ENCODE measurements at regions not wholly inside any gene's neighbourhood (a gene's known extent, or its start where the extent isn't known, plus 50 kb on each side); places are given as distances from the start of the nearest gene placed in this dataset.

GRCh38 chr15:69744391-69745162 is 292.0 kb downstream of the RPLP1 start:
- no peak for DNase-seq

DNA sequence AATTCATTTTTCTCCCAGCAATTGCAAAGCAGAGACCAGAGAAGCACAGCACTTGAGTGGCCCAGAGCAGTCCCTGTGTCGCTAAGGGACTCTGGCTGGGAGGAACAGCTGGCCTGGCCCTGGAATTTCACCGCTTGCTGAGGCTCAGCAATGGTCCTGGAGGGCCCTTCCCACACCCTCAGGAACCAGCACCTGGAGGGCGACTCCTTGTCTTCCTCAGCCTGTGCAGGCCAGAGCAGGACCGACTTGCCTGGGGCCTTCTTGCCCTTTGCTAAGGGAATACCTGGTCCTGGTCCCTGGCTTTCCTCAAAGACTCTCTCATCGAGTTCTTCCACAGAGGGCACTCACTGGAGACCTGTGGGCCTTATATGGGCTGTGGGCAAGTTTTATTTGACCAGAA is 294.6 kb downstream of the RPLP1 start:
- no peak for DNase-seq

DNA sequence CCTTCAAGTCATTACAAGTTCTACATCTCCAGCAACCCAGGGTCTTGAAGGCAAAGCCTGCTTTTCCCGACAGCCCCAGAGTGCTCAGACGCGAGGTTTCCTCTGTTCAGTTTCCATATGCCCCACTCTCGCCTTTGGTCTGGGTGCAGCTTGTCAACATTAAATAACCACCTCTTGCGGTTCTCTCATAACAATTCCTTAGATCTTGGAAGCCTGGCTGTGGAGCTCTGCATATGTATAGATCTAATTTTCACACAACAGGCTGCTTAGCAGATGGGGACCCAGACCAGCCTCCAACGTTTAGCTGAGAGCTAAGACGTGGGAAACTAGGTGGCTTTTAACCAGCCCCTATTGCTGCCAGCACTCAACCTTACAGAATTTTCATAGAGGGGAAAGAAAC is 295.5 kb downstream of the RPLP1 start:
- DNase-seq, result no peak

DNA sequence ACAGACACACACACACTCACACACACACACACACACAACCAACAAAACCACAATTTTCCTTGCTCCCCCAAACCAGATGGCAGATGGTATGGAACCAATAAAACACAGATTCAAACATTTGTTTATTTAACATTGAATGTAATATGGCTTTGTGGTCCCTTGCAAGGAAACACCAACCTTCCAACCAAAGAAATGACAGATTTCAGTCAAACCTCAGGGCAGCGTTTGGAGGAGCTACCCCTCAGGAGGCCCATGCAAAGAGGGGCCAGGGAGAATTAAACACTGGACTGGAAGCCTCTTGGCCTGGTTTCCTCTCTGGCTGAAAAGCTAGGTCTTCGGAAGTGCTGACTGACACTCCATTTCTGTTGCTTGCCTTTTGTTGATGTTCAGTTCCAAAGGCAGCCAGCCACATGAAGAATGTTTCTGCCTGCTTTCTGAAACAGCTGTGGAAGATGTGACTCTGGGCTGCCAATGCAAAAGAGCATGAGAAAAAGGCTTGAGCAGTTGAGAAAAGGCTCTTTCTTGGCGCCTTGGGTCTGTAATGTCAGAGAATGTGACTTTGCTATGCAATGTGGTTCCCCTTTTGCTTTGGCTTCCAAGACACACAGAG is 296.1 kb downstream of the RPLP1 start:
- DNase-seq, result no peak

GRCh38 chr15:69749274-69749673 is 296.7 kb downstream of the RPLP1 start:
- DNase-seq, result no peak

DNA sequence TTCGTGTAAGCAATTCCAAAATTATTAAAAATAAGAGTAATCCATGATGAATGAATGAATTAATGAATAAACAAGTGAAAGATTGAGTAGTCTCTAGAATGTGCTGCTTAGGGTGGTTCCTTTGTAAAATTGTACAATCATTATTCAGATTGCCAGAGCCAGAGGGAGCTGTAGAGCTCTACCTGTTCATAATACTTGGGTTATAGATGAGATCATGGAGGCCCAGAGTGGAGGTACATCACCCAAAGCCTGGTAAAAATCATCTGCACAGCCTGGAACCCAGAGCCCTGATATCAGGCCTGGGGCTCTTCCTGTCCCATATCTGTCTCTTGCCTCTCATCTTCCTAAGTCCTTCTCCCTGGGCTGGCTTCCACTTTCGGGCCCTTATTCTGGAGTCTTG is 297.2 kb downstream of the RPLP1 start:
- DNase-seq, result no peak

DNA sequence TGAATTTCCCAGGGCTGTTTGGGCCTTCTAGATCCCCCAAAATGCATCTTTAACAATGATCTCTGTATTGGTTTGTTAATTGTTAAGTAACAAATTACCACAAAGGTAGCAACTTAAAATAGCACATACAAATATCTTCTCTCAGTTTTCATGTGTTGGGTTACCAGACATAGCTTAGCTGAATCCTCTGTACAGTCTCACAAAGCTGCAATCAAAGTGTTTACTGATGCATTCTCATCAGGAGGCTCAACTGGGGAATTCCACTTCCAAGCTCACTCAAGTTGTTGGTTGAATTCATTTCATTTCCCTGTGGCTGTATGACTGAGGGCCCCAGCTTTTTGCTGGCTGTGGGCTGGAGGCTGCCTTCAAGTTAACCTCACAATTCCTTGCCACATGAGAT is 297.6 kb downstream of the RPLP1 start:
- no peak for DNase-seq

DNA sequence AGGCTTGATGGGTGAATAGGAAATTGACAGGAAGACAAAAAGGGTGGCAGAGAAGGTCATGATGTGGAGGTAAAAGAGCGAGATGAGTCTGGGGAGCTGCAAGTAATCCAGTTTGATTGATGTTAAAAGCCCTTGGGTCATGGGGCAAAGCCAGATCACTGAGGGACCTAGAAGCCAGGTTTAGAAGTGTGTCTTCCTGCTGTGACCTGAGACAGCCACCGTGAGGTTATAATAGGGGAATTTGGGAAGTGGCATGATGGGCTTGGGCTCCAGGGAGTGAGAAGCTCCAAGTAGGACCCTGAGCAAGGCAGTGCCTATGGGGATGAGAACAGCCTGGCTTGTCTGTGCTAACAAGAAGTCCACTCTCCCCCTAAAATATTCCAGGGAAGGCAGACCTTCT is 298.5 kb downstream of the RPLP1 start:
- no peak for DNase-seq

DNA sequence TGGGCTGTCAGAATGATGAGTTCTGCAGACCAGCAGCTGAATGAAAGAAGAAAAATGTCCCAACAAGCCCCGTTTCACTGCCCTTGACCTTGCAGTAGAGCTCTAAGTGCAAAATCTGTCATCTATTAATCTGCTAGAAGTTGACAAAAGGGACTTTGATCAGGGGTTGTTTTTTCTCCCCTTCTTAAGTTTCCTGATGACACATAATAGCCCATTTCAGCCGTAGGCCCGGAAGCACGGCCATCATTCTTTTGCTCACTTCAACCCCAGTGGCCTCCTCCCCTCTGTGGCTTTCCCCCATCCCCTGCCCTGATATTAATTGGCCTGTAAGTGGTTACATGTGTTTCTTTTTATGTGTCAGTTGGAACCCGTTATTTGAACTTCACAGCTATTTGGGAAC is 298.9 kb downstream of the RPLP1 start:
- DNase-seq, result no peak

DNA sequence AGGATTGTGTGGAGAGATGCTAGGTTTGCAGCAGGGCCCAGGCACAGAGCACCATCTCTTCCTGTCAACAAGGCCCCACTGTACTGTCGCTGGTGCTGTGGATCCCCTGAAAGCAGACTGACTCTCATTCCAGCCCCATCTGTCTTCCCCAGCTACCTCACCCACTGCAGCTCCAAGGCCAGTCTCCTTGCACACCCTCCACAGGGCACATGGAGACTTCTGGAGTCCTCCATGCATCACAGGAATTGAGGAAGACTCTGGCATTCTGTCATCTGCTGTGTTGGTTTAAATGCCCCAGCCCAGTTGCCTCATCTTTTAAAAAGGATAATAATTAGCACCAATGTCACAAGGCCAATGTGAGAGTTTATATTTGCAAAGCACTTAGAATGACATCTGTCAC is 301.2 kb downstream of the RPLP1 start:
- no peak for DNase-seq

DNA sequence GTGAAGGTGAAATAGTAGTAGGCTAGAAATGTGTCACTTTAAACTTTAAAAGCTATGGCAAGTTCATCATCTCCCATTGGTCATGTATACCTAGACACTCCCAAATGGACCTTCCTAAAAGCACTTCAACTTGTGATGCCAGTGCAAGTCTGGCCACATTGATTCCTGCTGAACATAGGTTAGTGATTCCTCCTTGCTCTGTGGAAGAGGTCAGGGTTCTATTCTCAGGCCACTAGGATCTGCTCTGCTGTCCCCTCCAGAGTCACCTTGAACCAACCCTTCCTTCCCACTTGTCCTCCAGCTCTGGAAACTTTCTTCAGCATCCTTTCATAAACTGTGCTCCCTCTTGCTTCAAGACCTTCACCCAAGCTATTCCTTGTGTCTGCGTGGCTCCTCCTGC is 301.7 kb downstream of the RPLP1 start:
- no peak for DNase-seq

DNA sequence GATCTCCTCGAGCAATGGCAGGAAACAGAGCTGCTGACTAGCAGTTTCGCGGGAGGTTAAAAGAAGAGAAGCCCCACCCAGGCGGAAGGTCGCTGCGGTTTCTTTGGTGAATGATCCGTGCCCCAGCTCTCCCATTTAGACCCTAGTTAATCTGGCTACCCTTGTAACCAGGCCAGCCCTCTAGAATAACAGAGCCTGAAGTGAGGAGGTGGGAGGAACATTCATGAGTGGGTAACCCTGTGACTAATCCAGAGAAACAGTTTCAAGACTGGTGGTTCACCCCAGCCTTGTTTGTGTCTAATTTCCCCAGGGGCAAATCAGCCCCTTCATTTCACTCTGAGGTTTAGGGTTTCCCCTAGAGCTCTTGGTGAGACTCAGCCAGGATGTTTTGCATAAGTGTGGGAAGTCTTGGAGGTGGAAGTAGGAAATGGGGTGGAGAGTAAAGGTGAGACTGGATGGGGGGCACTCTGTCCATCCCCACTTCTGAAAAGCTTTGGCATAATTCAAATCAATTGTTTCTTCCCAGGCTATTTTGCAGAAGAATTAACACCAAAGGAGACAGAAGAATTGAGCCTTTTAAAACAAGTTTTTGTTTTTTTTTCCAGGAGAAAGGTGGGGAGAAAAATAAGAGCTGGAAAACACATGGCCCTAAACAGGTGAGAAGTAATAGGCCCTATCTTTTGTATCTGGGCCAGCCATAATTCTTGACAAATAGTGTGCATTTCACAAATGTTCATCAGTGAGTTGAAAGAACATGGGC is 303.1 kb downstream of the RPLP1 start:
- no peak for DNase-seq

- DNase-seq, result no peak
Measured at GRCh38 chr15:69756440-69756839, 303.8 kb downstream of the RPLP1 start.

GRCh38 chr15:69757186-69757585 is 304.6 kb downstream of the RPLP1 start:
- no peak for DNase-seq

DNA sequence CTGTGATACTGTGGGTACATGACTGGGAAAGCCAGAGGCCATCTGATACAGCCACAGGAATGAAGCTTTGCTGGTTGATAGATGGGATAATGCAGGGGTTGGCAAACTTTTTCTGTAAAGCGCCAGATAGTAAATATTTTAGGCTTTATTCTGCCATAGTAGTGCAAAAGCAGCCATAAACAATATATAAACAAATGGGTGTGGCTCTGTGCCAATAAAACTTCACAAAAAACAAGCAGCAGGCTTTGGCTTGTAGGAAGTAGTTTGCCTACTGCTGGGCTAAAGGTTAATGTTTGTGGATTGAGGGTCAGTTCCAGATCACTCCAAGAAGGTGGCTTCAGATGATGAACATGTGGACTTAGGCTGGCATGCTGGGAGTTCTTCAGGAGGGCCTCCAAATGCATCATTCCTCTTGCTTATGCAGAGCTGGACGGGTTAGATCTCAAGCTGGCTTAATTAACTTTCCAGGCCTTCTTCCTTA is 305.7 kb downstream of the RPLP1 start:
- no peak for DNase-seq

- DNase-seq, result no peak
Measured at GRCh38 chr15:69758810-69759790, 306.5 kb downstream of the RPLP1 start.

DNA sequence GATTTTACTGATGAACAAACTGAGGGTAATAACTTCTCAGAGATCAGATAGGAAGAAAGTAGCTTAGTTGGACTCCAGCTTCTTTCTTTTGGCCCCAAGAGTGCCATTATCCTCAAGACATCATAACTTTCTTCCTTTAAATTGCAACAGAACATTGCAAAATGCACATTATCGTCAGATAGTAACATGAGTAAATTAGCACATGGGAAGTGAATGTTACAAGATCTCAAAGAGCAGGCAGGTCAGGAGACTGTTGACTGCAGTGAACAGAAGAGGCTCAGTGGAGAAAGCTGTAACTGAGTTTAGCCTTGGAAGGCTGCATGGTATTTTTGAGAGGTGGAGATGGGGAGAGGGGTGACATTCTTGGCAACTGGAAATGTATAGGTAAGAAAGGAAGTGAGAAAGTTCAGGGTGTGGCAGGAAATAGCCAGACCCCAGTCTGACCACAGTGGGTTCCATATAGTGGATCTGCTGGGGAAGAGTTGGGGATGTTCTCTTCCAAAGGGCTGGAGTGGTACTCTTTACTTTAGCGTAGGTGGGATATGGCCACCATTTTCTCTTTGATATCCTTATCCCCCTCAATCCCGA is 307.7 kb downstream of the RPLP1 start:
- DNase-seq, result no peak

- no peak for DNase-seq
Measured at GRCh38 chr15:69760890-69761568, 308.4 kb downstream of the RPLP1 start.

DNA sequence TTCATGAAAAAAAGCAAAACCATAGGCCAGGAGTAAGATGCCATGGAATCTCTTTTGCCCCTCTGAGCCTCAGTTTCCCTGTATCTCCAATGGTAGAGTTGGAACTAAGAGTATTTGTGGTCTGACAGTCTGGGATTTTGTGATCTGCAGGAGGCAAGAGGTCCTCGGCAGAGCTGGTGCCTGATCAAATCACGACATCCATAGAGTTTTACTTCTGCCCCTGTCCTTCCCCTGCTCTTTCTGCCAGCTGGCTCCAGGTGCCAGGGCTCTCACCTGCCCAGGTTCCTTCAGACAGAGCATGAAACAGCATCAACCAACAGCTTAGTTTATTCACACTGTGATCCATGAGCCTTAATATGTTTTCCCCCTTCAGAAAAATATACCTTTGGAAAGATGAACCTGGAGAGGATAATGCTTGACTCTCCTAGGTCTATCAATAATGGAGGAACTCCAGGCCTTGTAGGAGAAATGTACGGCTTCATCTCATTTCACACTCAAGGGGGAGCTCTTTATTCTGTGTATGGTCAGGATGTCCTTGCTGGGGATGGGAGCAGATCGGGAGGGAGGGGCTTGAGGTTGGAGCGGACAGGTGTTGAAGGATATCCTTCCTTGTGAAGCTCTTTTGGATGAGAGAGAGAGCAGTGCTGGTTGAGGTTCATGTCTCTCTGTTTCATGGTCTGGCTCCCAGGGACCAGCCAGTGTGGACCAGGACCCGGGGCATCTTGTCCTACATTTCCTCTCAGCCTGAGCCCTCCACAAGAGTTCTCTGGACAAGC is 309.9 kb downstream of the RPLP1 start:
- DNase-seq, result no peak

DNA sequence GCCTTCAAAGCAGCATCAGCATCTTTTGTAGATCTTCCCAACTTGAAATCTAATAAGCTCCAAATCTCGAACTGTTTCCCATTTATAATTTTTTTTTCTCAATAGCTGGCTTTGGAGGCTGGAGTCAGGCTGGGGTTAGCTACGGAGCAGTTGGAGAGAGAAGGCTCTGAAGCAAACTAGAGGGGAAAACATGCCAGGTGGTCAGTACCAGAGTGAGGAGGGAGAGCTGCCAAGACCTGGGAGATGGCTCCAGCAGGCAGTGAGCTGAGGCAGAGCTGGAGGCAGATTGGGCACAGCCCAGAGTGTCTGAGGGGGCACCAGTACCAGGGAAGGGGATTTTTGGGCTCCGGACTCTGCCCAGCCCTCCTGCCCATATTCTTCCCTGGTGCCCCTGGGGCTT is 311.2 kb downstream of the RPLP1 start:
- no peak for DNase-seq

All from occipital lobe (tissue), 1 donor.